ENCODE measurements at regions not wholly inside any gene's neighbourhood (a gene's known extent, or its start where the extent isn't known, plus 50 kb on each side); places are given as distances from the start of the nearest gene placed in this dataset.
"Not testable (repeated sequence)": the region's sequence is repeated elsewhere in the genome, so short reads cannot be mapped to it uniquely, and the experiment has no call there.

- not testable (repeated sequence) for DNase-seq (ENCODE audit: low read depth)
Observed at GRCh38 chr15:30842798-30843472, 60.8 kb upstream of the FAN1 start.

- not testable (repeated sequence) for DNase-seq (ENCODE audit: low read depth)
Observed at GRCh38 chr15:30845536-30845935, 58.2 kb upstream of the FAN1 start.

Measured in stimulated activated CD8-positive, alpha-beta memory T cell treated with anti-CD3 and anti-CD28 coated beads, Interleukin-12 subunit alpha, Interleukin-12 subunit beta, amount 100 ng/mL, for 1 hour (primary cell).